ENCODE measurements at regions not wholly inside any gene's neighbourhood (a gene's known extent, or its start where the extent isn't known, plus 50 kb on each side); places are given as distances from the start of the nearest gene placed in this dataset.

DNA sequence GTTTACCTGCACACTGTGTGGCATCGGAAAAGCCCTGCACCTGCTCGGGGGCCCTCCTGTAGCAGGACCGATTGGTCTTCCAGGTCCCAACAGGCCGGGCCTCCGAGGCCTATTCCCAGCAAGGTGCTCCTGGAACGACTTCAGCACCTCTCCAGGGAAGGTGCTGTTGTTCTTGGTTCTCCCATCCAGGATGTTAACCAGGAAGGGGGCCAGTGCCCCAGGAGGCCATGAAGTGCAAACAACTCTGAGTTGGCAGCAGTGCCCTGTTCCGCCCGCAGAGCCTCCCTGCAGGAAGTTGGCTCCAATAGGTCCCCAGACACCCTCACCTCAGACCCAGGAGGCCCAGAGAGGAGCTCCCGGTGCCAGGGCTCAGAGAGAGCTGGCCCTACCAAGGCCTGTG, 64.0 kb upstream of the DUSP5 start:
- DNase-seq (ENCODE audit: low spot score): peak; percentile 74

DNA sequence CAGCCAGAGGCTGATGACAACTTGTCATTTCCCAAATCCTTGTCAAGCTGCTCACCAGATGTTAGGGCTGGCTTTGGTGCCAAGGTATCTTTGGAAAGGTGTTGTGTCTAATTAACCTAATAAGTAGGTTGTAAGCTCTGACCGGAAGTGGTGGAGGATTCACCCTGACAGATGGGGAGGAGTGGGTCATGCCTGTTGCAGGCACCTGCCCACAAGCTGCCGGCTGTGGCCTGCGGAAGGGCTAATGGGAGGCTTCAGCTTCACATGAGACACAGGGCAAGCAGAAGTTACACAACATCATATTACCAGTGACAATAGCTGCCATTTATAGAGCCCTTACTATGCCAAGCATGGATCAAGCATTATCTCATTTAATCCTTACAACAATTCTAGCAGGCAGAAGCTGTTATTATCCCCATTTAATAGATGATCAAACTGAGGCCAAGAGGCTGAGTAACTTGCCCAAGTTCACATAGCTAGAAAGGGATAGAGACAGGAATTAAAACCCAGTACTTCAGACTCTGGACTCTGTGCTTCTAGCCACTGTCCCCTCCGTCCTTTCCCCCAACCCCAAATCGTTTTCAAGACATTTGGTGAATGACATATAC, 63.1 kb upstream of the DUSP5 start:
- DNase-seq (ENCODE audit: low spot score): peak; percentile 45

GRCh38 chr10:110436554-110437350, 61.0 kb upstream of the DUSP5 start:
- peak; percentile 77 for DNase-seq (ENCODE audit: low spot score)

DNA sequence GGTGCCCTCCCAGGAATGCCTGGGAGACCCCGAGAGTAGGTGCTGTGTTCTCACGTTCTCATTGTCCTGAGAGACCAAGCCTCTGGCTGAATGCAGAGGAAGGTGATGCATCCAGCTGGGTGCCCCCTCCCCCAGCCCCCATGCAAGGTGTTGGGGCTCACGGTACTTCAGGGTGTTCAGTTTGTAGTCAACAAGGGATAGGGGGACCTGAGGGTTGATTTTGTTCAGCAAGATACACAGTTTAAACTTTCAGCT, 60.4 kb upstream of the DUSP5 start:
- no peak for DNase-seq (ENCODE audit: low spot score)

- peak; percentile 80 for DNase-seq (ENCODE audit: low spot score)
Measured at GRCh38 chr10:110437761-110438341, 59.9 kb upstream of the DUSP5 start.

GRCh38 chr10:110442746-110443145, 55.0 kb upstream of the DUSP5 start:
- peak; percentile 62 for DNase-seq (ENCODE audit: low spot score)

- DNase-seq (ENCODE audit: low spot score): peak; percentile 72
Measured at GRCh38 chr10:110443239-110444003, 54.3 kb upstream of the DUSP5 start.

DNA sequence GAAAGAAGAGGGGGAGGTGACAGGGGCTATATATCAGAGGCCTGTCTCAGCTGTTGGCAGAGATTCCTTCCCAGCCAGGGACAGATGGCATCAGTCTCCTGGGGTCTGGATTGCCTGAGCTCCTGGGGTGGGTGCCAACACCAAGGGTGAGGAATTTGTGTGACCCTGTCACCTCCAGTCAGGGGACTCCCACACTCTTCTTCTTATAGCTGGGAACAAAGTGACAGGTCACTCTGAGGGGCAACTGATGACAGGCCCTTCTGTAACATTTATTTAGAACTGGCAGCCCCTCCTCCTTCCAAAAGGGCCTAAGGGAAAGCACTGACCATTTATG, 53.7 kb upstream of the DUSP5 start:
- peak; percentile 28 for DNase-seq (ENCODE audit: low spot score)

- DNase-seq (ENCODE audit: low spot score): no peak
Measured at GRCh38 chr10:110445871-110446270, 51.8 kb upstream of the DUSP5 start.

DNA sequence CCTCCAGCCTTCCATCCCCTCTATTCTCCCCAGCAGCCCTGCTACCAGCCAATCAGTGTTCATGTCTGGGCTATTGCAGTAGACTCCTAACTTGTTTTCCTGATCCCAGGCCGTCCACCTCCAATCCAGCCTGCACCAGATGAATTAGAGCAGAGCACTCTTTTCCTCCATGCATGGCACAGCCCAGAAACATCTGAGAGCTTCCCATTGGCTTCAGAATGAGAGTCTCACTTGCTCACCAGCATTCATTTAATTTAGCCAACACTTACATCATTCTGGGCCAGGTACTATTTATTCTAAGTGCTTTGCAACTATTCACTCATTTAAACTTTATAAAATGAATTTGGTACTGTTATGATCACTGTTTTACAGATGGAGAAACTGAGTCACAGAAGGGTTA, 51.4 kb upstream of the DUSP5 start:
- no peak for DNase-seq (ENCODE audit: low spot score)

DNA sequence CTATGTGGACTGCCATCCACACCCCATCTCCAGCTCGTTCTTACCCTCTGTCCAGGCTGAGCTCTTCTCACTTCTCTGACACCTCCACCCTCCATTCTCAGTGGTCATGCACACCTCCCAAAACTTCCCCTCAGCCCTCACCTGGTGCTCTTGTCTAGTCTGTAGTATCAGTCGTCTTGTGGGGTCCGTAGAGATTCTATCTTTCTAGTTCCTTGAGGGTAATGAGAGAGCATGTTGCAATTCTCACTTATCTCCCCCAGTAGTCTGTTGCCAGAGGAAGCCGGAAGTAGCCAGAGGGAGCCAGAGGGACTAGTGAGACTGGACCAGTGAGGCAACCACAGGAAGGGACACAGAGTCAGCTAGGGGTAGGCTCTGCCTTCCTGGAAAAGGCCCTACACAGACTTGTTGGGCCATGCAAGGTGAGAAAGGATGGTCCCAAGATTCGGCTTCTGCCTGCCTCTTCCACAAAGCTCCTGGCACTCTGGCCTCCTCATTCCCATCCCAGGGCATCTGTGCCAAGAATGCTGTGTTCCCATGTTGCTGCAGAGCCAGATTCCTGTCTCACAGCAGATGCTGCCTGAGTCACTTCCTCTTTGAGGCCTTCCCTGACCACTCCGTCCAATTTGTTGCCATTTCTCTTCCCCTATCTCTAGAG, 50.6 kb upstream of the DUSP5 start:
- peak; percentile 69 for DNase-seq (ENCODE audit: low spot score)

GRCh38 chr10:110447886-110448285, 49.8 kb upstream of the DUSP5 start:
- DNase-seq (ENCODE audit: low spot score): peak; percentile 5

Measured in mesenteric fat pad (tissue), 1 donor.